GM12878 (cell line): ENCODE measurements at regions not wholly inside any gene's neighbourhood (a gene's known extent, or its start where the extent isn't known, plus 50 kb on each side); places are given as distances from the start of the nearest gene placed in this dataset.
"Not testable (repeated sequence)": the region's sequence is repeated elsewhere in the genome, so short reads cannot be mapped to it uniquely, and the experiment has no call there.

Source experiments
- ATAC-seq: fragments of 200-7000 bp; cut with Tn5 transposase; 3 replicates; pipeline ENCODE4 v1.9.1; 2020; ENCODE audit warnings: mild to moderate bottlenecking, moderate library complexity
- BruUV-seq: library from RNA; stranded (reverse); fragments of 400-500 nt; replicated peaks from 2 replicates; lab custom pipeline; 2021; lab: Mats Ljungman, UMichigan
- CTCF ChIA-PET: fragments of 300-600 bp; sonication (Branson Sonifier 250); formaldehyde crosslinking; extraction: SDS; loops from one replicate; lab custom pipeline; 2021; ENCODE audit warnings: inconsistent platforms; lab: Yijun Ruan, JAX
- POLR2A ChIA-PET: fragments of 350-600 bp; formaldehyde crosslinking; extraction: SDS; loops from one replicate; lab custom pipeline; 2021; ENCODE audit warnings: inconsistent platforms; lab: Charles Lee
- RAD21 ChIA-PET: fragments of 300-600 bp; sonication (Branson Sonifier 250); formaldehyde crosslinking; loops from one replicate; lab custom pipeline; 2023; ENCODE audit warnings: antibody characterized with exemption; ENCODE audit not compliant: unreplicated experiment; lab: Charles Lee
- SMC1A ChIA-PET: fragments of 300-600 bp; sonication (Branson Sonifier 250); formaldehyde crosslinking; loops from one replicate; lab custom pipeline; 2023; ENCODE audit not compliant: unreplicated experiment, uncharacterized antibody; lab: Charles Lee
- DNase-seq: peaks from one replicate; pipeline ENCODE4 v3.0.0-alpha.2; 2011; ENCODE audit warnings: low read depth, low spot score
- FAIRE-seq: peaks from 3 replicates; lab custom pipeline; 2011; peaks lifted over from hg19 to GRCh38; lab: Jason Lieb, UNC
- H2AFZ ChIP-seq: 2 replicates; pipeline ENCODE4 v1.6.0; 2011; ENCODE audit warnings: low read depth, low read length, control low read depth; ENCODE audit not compliant: control insufficient read depth
- H3K27ac ChIP-seq: 2 replicates; pipeline ENCODE4 v1.5.1; 2011; ENCODE audit warnings: control low read depth; ENCODE audit not compliant: control insufficient read depth, insufficient read depth
- H3K27me3 ChIP-seq, 2 experiments: replicated peaks in 1 of 2; 2 replicates each; pipeline versions ENCODE4 v1.6.0 to v1.6.1; 2011; ENCODE audit warnings: low read length in 1 of 2; ENCODE audit not compliant: control insufficient read depth in 2 of 2, insufficient read depth in 2 of 2
- H3K36me3 ChIP-seq, 2 experiments: 2 replicates each; pipeline ENCODE4 v1.5.1; 2011; ENCODE audit warnings: low read length in 1 of 2; ENCODE audit not compliant: control insufficient read depth in 2 of 2, insufficient read depth in 2 of 2
- H3K4me1 ChIP-seq: 2 replicates; pipeline ENCODE4 v1.6.1; 2011; ENCODE audit warnings: mild to moderate bottlenecking, low read length, moderate library complexity, mixed read lengths; ENCODE audit not compliant: control insufficient read depth, insufficient read depth
- H3K4me2 ChIP-seq: 2 replicates; pipeline ENCODE4 v1.6.0; 2011; ENCODE audit warnings: control low read depth; ENCODE audit not compliant: control insufficient read depth, insufficient read depth
- H3K4me3 ChIP-seq: fragments of 200-600 bp; sonication (generic); 2 replicates; pipeline ENCODE4 v1.5.1; 2016
- H3K79me2 ChIP-seq: 2 replicates; pipeline ENCODE4 v1.6.0; 2011; ENCODE audit warnings: low read length; ENCODE audit not compliant: control insufficient read depth, insufficient read depth
- H3K9ac ChIP-seq: 2 replicates; pipeline ENCODE4 v1.8.0; 2011; ENCODE audit warnings: low read length, control low read depth, mixed read lengths; ENCODE audit not compliant: control insufficient read depth, insufficient read depth
- H3K9me3 ChIP-seq: replicated peaks from 3 replicates; pipeline ENCODE4 v1.5.1; 2011; ENCODE audit warnings: mild to moderate bottlenecking, low read length; ENCODE audit not compliant: control insufficient read depth, insufficient read depth
- H4K20me1 ChIP-seq: 2 replicates; pipeline ENCODE4 v1.6.0; 2011; ENCODE audit not compliant: control insufficient read depth, insufficient read depth
- ATF7 ChIP-seq: fragments of 450-650 bp; IDR thresholded peaks from 2 replicates; pipeline ENCODE4 v1.6.1; 2016; ENCODE audit warnings: low read depth, mild to moderate bottlenecking
- CHD1 ChIP-seq: IDR thresholded peaks from 2 replicates; pipeline ENCODE4 v1.6.1; 2012; ENCODE audit warnings: low read depth, low read length, improper control_type of control experiment
- EP300 ChIP-seq, 2 experiments: fragments of 150-350 bp in 1 of 2; IDR thresholded peaks; 2 replicates each; pipeline ENCODE4 v1.6.1; 2011 to 2012; ENCODE audit warnings: low read depth in 2 of 2, low read length in 2 of 2, borderline replicate concordance in 1 of 2, improper control_type of control experiment in 1 of 2, inconsistent platforms in 1 of 2; ENCODE audit not compliant: control insufficient read depth in 1 of 2
- IRF4 ChIP-seq: IDR thresholded peaks from 2 replicates; pipeline ENCODE4 v1.6.1; 2011; ENCODE audit warnings: low read depth, low read length
- KDM1A ChIP-seq: fragments of 200-600 bp; sonication (generic); IDR thresholded peaks from 2 replicates; pipeline ENCODE4 v1.6.1; 2016; ENCODE audit warnings: borderline replicate concordance
- KLF5 ChIP-seq: fragments of 450-650 bp; IDR thresholded peaks from 2 replicates; pipeline ENCODE4 v1.6.1; 2014; ENCODE audit warnings: mild to moderate bottlenecking; ENCODE audit not compliant: partially characterized antibody
- LARP7 ChIP-seq: fragments of 450-650 bp; IDR thresholded peaks from 2 replicates; pipeline ENCODE4 v1.6.1; 2017; ENCODE audit warnings: mild to moderate bottlenecking
- MXI1 ChIP-seq: fragments of 150-350 bp; IDR thresholded peaks from 2 replicates; pipeline ENCODE4 v1.6.1; 2011; ENCODE audit warnings: low read depth, mild to moderate bottlenecking, inconsistent platforms, low read length, improper control_type of control experiment
- MYB ChIP-seq: fragments of 150-350 bp; IDR thresholded peaks from 2 replicates; pipeline ENCODE4 v1.6.1; 2014; ENCODE audit warnings: mild to moderate bottlenecking, low read depth, low read length, borderline replicate concordance
- RELA ChIP-seq: fragments of 450-650 bp; IDR thresholded peaks from 2 replicates; pipeline ENCODE4 v1.8.0; 2014; ENCODE audit warnings: borderline replicate concordance; ENCODE audit not compliant: partially characterized antibody
- SIN3A ChIP-seq: IDR thresholded peaks from 2 replicates; pipeline ENCODE4 v1.6.1; 2012; ENCODE audit warnings: low read depth, low read length, improper control_type of control experiment
- YY1 ChIP-seq: IDR thresholded peaks from 2 replicates; pipeline ENCODE4 v1.6.1; 2011; ENCODE audit warnings: low read depth, mild to moderate bottlenecking, low read length
- ZBED1 ChIP-seq: IDR thresholded peaks from 2 replicates; pipeline ENCODE4 v1.6.1; 2016; ENCODE audit warnings: borderline replicate concordance
- WGBS: methylation state at CpG from one replicate; pipeline ENCODE4 v1.1.6; 2016; ENCODE audit warnings: low lambda C conversion rate; ENCODE audit not compliant: insufficient replicate concordance, insufficient coverage; ENCODE audit errors: missing lambda C conversion rate; 5-methylcytosine and 5-hydroxymethylcytosine counted together
- in situ Hi-C: fragments of 300-500 bp; cut with MboI; formaldehyde crosslinking; loops from 9 replicates; pipeline ENCODE4 v1.14.3; 2018; ENCODE audit warnings: mixed read lengths
- intact Hi-C: fragments of 100-400 bp; cut with micrococcal nuclease; formaldehyde crosslinking; loops from one replicate; pipeline ENCODE4 v1.14.2; 2022; ENCODE audit not compliant: unreplicated experiment
- TF ChIP-seq, protein P1 (sequence below): fragments of 150-350 bp; IDR thresholded peaks from 2 replicates; pipeline ENCODE4 v1.6.1; 2014; ENCODE audit warnings: mild to moderate bottlenecking, low read depth, low read length

DNA sequence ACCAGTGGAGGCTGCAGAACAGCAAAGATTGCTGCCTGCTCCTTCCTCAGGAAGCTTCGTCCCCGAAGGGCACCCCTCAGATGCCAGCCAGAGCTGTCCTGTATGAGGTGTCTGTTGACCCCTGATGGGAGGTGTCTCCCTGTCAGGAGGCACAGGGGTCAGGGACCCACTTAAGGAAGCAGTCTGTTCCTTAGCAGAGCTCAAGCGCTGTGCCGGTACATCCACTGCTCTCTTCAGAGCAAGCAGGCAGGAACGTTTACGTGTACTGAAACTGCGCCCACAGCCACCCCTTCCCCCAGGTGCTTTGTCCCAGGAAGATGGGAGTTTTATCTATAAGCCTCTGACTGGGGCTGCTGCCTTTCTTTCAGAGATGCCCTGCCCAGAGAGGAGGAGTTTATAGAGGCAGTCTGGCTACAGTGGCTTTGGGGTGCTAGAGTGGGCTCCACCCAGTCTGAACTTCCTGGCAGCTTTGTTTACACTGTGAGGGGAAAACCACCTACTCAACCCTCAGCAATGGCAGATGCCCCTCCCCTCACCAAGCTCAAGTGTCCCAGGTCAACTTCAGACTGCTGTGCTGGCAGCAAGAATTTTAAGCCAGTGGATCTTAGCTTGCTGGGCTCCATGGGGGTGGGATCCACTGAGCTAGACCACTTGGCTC, 275.8 kb upstream of the PROX1 start:
- H3K79me2 ChIP-seq, SMC1A ChIA-PET, CTCF ChIA-PET, H4K20me1 ChIP-seq, intact Hi-C loops, H3K36me3 ChIP-seq, H3K4me1 ChIP-seq, H3K27me3 ChIP-seq, H2AFZ ChIP-seq, H3K9ac ChIP-seq, RAD21 ChIA-PET, H3K27ac ChIP-seq, FAIRE-seq, H3K4me3 ChIP-seq, H3K4me2 ChIP-seq, POLR2A ChIA-PET, H3K9me3 ChIP-seq, DNase-seq, BruUV-seq, ATAC-seq, in situ Hi-C loops: not testable (repeated sequence)
- 46% methylated on average over 7 of the region's 7 CpGs for WGBS

DNA sequence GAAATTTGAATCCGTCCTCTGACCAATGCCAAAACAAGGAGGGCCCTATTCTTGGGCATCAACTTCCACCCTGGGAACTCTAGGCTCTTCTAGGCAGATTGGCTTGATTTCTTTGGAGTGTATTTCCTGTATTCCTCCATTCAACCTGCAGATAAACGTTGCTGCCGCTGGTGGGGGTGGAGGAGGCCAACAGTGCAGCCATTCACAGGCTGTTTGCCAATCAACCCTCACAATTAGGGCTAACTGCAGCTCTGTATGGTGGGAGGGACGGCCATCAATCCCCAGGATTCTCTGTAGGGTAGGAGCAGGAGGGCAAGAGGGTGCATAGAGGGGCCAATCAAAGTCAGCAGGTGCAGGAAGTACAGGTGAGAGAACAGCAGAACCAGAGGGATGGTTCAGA, 273.1 kb upstream of the PROX1 start:
- ChIA-PET POLR2A (no interaction called here), SMC1A (no interaction called here), RAD21 (no interaction called here), CTCF (no interaction called here)
- DNase-seq (no peak), FAIRE-seq (no peak), ATAC-seq (no peak)
- Histone ChIP-seq H2AFZ (no peak overlapping the region), H3K9me3 (no peaks in the 10 kb centered on the region), H3K27ac (no peak overlapping the region), H3K27me3 (no peaks in the 10 kb centered on the region; a peak in 1 of 4 replicates), H4K20me1 (no peaks in the 10 kb centered on the region), H3K4me2 (no peak overlapping the region), H3K4me1 (no peaks in the 10 kb centered on the region), H3K4me3 (no peak overlapping the region), H3K36me3 (no peaks in the 10 kb centered on the region), H3K9ac (no peak overlapping the region), H3K79me2 (no peaks in the 10 kb centered on the region)
- no TSS peak for BruUV-seq
- intact Hi-C loops (no loop called here), in situ Hi-C loops (no loop called here)
- 0% methylated on average over 4 of the region's 4 CpGs for WGBS
- TF ChIP-seq KLF5 (no peak), MXI1 (no peak), MYB (no peak), YY1 (no peak), KDM1A (no peak), CHD1 (no peak), IRF4 (no peak), ZBED1 (no peak), EP300 (IDR thresholded peaks at IDR 0.05; ENCODE audit: borderline replicate concordance in 1 of 2, control insufficient read depth in 1 of 2, low read depth in 2 of 2, low read length in 2 of 2) (no peak), SIN3A (no peak), LARP7 (no peak), ATF7 (no peak), RELA (no peak)
- TF ChIP-seq, protein P1, sequence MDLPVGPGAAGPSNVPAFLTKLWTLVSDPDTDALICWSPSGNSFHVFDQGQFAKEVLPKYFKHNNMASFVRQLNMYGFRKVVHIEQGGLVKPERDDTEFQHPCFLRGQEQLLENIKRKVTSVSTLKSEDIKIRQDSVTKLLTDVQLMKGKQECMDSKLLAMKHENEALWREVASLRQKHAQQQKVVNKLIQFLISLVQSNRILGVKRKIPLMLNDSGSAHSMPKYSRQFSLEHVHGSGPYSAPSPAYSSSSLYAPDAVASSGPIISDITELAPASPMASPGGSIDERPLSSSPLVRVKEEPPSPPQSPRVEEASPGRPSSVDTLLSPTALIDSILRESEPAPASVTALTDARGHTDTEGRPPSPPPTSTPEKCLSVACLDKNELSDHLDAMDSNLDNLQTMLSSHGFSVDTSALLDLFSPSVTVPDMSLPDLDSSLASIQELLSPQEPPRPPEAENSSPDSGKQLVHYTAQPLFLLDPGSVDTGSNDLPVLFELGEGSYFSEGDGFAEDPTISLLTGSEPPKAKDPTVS: no peak
